DMS79 treated with DMSO at 0.1 percent for 48 hours (cell line): ENCODE measurements at regions not wholly inside any gene's neighbourhood (a gene's known extent, or its start where the extent isn't known, plus 50 kb on each side); places are given as distances from the start of the nearest gene placed in this dataset.

Experiments
- DNase-seq: peaks from one replicate; lab custom pipeline; 2025; lab: John Stamatoyannopoulos, UW

- no peak for DNase-seq
Observed at GRCh38 chr1:108082738-108083562, 117.2 kb downstream of the SLC25A24 start.

GRCh38 chr1:108082001-108082400, 117.0 kb upstream of the VAV3 start:
- DNase-seq, result no peak

GRCh38 chr1:108080448-108080847, 115.5 kb upstream of the VAV3 start:
- DNase-seq, result no peak

GRCh38 chr1:108079440-108080025, 114.6 kb upstream of the VAV3 start:
- DNase-seq, result no peak

- no peak for DNase-seq
Observed at GRCh38 chr1:108077991-108078390, 113.0 kb upstream of the VAV3 start.

- no peak for DNase-seq
Observed at GRCh38 chr1:108075055-108075454, 110.1 kb upstream of the VAV3 start.

GRCh38 chr1:108072776-108073175, 107.8 kb upstream of the VAV3 start:
- DNase-seq, result no peak

GRCh38 chr1:108072212-108072611, 107.2 kb upstream of the VAV3 start:
- DNase-seq, result no peak

- DNase-seq, result no peak
Observed at GRCh38 chr1:108071601-108072000, 106.6 kb upstream of the VAV3 start.

- DNase-seq, result no peak
Observed at GRCh38 chr1:108070662-108071061, 105.7 kb upstream of the VAV3 start.

GRCh38 chr1:108067884-108068540, 103.0 kb upstream of the VAV3 start:
- DNase-seq, result no peak

- DNase-seq, result no peak
Observed at GRCh38 chr1:108066808-108067207, 101.8 kb upstream of the VAV3 start.

- no peak for DNase-seq
Observed at GRCh38 chr1:108064255-108064654, 99.3 kb upstream of the VAV3 start.

GRCh38 chr1:108063703-108064102, 98.7 kb upstream of the VAV3 start:
- DNase-seq, result no peak

- DNase-seq, result no peak
Observed at GRCh38 chr1:108059945-108060344, 95.0 kb upstream of the VAV3 start.

GRCh38 chr1:108057541-108057940, 92.6 kb upstream of the VAV3 start:
- no peak for DNase-seq

- DNase-seq, result no peak
Observed at GRCh38 chr1:108056436-108056990, 91.5 kb upstream of the VAV3 start.

- DNase-seq, result no peak
Observed at GRCh38 chr1:108055387-108055786, 90.4 kb upstream of the VAV3 start.

GRCh38 chr1:108054396-108054795, 89.4 kb upstream of the VAV3 start:
- no peak for DNase-seq

GRCh38 chr1:108053270-108054013, 88.5 kb upstream of the VAV3 start:
- DNase-seq, result no peak

- peak; percentile 74 for DNase-seq
Observed at GRCh38 chr1:108051631-108052377, 86.8 kb upstream of the VAV3 start.
